Suppressor macrophage (primary cell): ENCODE measurements at regions not wholly inside any gene's neighbourhood (a gene's known extent, or its start where the extent isn't known, plus 50 kb on each side); places are given as distances from the start of the nearest gene placed in this dataset.
"Not testable (repeated sequence)": the region's sequence is repeated elsewhere in the genome, so short reads cannot be mapped to it uniquely, and the experiment has no call there.

Source experiments
- DNase-seq, 4 experiments: peaks; one replicate each; pipeline ENCODE4 v3.0.0-alpha.2; 2020 to 2022

GRCh38 chr2:118443596-118443995 is 355.3 kb downstream of the INSIG2 start:
- DNase-seq: peak in 2 of 4 experiments; percentile 4 to 5

- DNase-seq: no peak
These were observed 354.8 kb downstream of the INSIG2 start for GRCh38 chr2:118442996-118443553.

GRCh38 chr2:118442046-118442445 is 353.8 kb downstream of the INSIG2 start:
- DNase-seq: no peak

- no peak for DNase-seq
These were observed 352.3 kb downstream of the INSIG2 start for GRCh38 chr2:118440404-118441098.

- DNase-seq: no peak
These were observed 349.2 kb downstream of the INSIG2 start for GRCh38 chr2:118437501-118437900.

- DNase-seq: no peak
These were observed 343.7 kb downstream of the INSIG2 start for GRCh38 chr2:118431997-118432396.

- no peak for DNase-seq
These were observed 343.3 kb downstream of the INSIG2 start for GRCh38 chr2:118431586-118431985.

- no peak for DNase-seq
These were observed 342.9 kb downstream of the INSIG2 start for GRCh38 chr2:118431165-118431517.

- DNase-seq: peak in 1 of 4 experiments; percentile 6
These were observed 342.4 kb downstream of the INSIG2 start for GRCh38 chr2:118430510-118431164.

- DNase-seq: no peak
These were observed 336.9 kb downstream of the INSIG2 start for GRCh38 chr2:118425191-118425590.

GRCh38 chr2:118423776-118424175 is 335.5 kb downstream of the INSIG2 start:
- DNase-seq: no peak

- no peak for DNase-seq
These were observed 333.4 kb downstream of the INSIG2 start for GRCh38 chr2:118421648-118422047.

- no peak for DNase-seq
These were observed 329.3 kb downstream of the INSIG2 start for GRCh38 chr2:118417406-118418120.

- DNase-seq: not testable (repeated sequence)
These were observed 326.9 kb downstream of the INSIG2 start for GRCh38 chr2:118415186-118415585.

- DNase-seq: no peak
These were observed 315.6 kb downstream of the INSIG2 start for GRCh38 chr2:118403658-118404451.

- no peak for DNase-seq
These were observed 300.5 kb downstream of the INSIG2 start for GRCh38 chr2:118388771-118389170.

- DNase-seq: no peak
These were observed 299.2 kb downstream of the INSIG2 start for GRCh38 chr2:118387509-118387908.

- no peak for DNase-seq
These were observed 298.5 kb downstream of the INSIG2 start for GRCh38 chr2:118386641-118387302.

- no peak for DNase-seq
These were observed 292.8 kb downstream of the INSIG2 start for GRCh38 chr2:118380915-118381653.

GRCh38 chr2:118375907-118376485 is 287.7 kb downstream of the INSIG2 start:
- no peak for DNase-seq
